Activated CD4-positive, alpha-beta memory T cell treated with anti-CD3 and anti-CD28 coated beads, Interleukin-2, amount 10 ng/mL, durations not matched to agents 7 days and 5 days (primary cell): ENCODE measurements at regions not wholly inside any gene's neighbourhood (a gene's known extent, or its start where the extent isn't known, plus 50 kb on each side); places are given as distances from the start of the nearest gene placed in this dataset.

Experiments
- CTCF ChIA-PET: fragments of 350-600 bp; sonication (Branson Sonifier 250); formaldehyde crosslinking; loops from one replicate; lab custom pipeline; 2021; ENCODE audit warnings: antibody characterized with exemption, inconsistent platforms; lab: Charles Lee
- POLR2A ChIA-PET: fragments of 350-600 bp; sonication (Branson Sonifier 250); formaldehyde crosslinking; loops from one replicate; lab custom pipeline; 2021; ENCODE audit warnings: antibody characterized with exemption; lab: Charles Lee
- DNase-seq: peaks from one replicate; pipeline ENCODE4 v3.0.0-alpha.2; 2020
- H3K27ac Mint-ChIP-seq: one replicate; pipeline ENCODE4 v1.8.0; 2021; ENCODE audit warnings: mild to moderate bottlenecking, mixed read lengths
- H3K27me3 Mint-ChIP-seq: one replicate; pipeline ENCODE4 v1.8.0; 2021; ENCODE audit warnings: mixed read lengths
- H3K36me3 Mint-ChIP-seq: one replicate; pipeline ENCODE4 v1.8.0; 2021; ENCODE audit warnings: low read depth, mixed read lengths
- H3K4me1 Mint-ChIP-seq: one replicate; pipeline ENCODE4 v1.8.0; 2021; ENCODE audit warnings: mixed read lengths
- H3K4me3 Mint-ChIP-seq: one replicate; pipeline ENCODE4 v1.8.0; 2021; ENCODE audit warnings: mild to moderate bottlenecking, mixed read lengths
- H3K9me3 Mint-ChIP-seq: one replicate; pipeline ENCODE4 v1.8.0; 2021; ENCODE audit warnings: mixed read lengths

DNA sequence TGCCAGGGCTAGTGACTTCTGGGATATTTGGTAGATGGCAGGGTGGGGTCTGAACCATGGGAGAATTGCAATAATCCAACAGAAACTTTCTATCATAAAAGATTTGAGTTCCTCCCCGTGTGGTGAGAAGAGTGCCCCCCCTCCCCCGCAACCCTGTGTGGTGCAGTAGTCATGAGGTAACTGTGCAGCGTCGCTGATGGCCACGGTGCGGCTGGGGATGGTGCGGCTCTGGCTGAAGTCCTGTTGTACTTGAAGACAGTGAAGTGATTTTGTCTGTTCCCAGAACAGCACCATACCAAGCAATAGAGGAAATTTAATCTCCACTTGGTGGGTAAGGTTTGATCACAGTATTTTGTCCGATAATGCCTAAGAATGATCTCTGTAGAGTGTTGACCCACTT, 654.8 kb upstream of the POU3F2 start:
- Mint-ChIP-seq H3K36me3 (no peaks in the 10 kb centered on the region), H3K9me3 (peaks cover 6% of the 10 kb centered on the region)
- CTCF ChIA-PET, result no interaction called here

DNA sequence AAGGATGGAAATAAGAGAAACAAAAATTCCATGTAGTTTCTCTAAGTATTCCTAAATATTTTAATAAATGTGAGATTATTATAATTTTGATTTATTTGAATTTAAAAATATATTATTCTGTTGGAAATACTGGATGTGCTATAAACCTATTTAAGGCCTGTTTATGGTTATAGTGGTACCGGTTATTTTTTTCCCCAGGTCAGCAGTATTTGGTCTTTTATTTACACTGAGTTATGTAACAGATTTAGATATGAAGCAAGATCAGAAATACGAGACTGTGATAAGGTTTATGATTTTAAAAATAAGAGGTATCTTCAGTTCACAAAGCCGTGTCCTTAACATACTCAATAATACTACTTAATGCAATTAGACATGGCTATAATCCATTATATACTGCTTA, 634.3 kb upstream of the POU3F2 start:
- Mint-ChIP-seq H3K36me3 (no peaks in the 10 kb centered on the region), H3K4me1 (no peaks in the 10 kb centered on the region), H3K9me3 (peaks cover 2% of the 10 kb centered on the region), H3K4me3 (no peak overlapping the region), H3K27ac (no peak overlapping the region), H3K27me3 (no peaks in the 10 kb centered on the region)
- CTCF ChIA-PET, result no interaction called here
- DNase-seq, result no peak
- POLR2A ChIA-PET, result no interaction called here

More for the DNA sequence above, 654.8 kb upstream of the POU3F2 start:
- Mint-ChIP-seq H3K4me3 (no peak overlapping the region), H3K4me1 (no peaks in the 10 kb centered on the region), H3K27me3 (no peaks in the 10 kb centered on the region), H3K27ac (no peak overlapping the region)
- POLR2A ChIA-PET, result no interaction called here
- DNase-seq, result no peak

DNA sequence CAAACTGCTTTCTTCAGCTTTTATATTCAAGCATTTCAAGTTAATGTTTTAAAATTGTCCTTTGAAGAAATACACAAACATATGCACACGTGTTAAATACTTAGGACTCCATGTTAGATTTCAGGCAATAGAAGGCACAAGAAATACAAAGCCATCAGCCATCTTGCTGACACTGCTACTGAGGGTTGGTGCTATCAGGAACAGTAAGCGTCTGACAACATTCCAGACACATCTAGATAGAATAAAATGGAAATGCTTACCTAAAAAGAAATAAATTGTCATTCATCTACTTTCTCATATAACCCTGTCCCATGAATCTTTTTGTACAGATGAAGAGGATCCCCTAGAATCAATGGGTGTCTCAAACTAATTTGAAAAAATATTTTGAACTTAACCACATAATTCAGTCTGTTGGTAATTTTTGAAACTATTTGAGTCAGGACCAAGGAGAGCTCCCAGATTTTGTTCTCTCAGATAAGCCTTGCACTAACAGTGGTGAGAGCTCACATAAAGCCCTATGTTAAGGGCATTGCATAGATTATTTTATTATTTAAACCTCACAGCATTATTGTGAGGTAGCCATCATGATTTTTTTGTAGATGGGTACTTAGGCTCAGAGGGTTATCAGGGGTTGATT, 631.1 kb upstream of the POU3F2 start:
- CTCF ChIA-PET, result no interaction called here
- H3K9me3 Mint-ChIP-seq, result no peaks in the 10 kb centered on the region
- H3K4me3 Mint-ChIP-seq, result no peak overlapping the region

DNA sequence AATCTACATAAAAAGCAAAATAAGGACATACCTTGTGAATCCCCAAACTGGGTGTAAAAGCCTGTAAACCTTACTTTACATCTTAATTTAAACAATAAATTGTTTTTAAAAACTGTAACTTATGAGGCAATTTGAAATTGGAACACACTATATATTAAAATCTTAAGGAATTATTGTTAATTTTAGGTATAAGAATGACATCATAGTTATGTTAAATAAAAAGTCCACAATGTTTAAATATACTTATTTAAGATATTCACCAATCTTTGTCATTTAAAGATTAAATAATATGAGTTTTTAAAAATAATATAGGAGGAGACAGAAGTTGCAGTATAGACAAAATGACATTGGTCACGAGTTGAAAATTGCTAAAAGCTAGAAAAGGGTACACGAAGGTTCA, 621.9 kb upstream of the POU3F2 start:
- no peak overlapping the region for H3K4me3 Mint-ChIP-seq
- CTCF ChIA-PET, result no interaction called here
- H3K4me1 Mint-ChIP-seq, result no peaks in the 10 kb centered on the region
- H3K36me3 Mint-ChIP-seq, result no peaks in the 10 kb centered on the region
- no peaks in the 10 kb centered on the region for H3K27me3 Mint-ChIP-seq
- H3K27ac Mint-ChIP-seq, result no peak overlapping the region
- H3K9me3 Mint-ChIP-seq, result no peaks in the 10 kb centered on the region
- POLR2A ChIA-PET, result no interaction called here
- DNase-seq, result no peak

More for the DNA sequence above, 631.1 kb upstream of the POU3F2 start:
- no peak overlapping the region for H3K27ac Mint-ChIP-seq
- no peaks in the 10 kb centered on the region for H3K27me3 Mint-ChIP-seq
- H3K36me3 Mint-ChIP-seq, result no peaks in the 10 kb centered on the region
- H3K4me1 Mint-ChIP-seq, result no peaks in the 10 kb centered on the region
- DNase-seq, result no peak
- POLR2A ChIA-PET, result no interaction called here

DNA sequence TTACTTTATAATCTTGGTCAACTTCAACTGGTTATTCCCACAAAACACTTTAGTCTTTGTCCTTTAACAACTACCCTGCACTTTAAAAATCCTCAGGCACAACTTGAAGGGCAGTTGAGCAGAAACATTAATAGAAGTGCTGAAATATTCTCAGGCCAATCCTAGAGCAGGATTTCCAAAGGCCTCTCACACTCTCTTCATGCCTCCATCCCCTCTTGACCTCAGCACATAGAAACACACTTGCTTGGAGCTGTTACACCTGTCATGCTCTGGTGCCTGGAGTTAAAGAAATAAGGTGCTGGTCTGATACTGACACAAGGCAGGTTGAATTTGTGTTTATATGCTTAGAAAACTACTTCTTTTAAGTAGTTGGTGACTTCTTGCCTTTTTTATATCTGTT, 618.8 kb upstream of the POU3F2 start:
- ChIA-PET POLR2A (no interaction called here), CTCF (no interaction called here)
- H3K4me3 Mint-ChIP-seq, result no peak overlapping the region
- peaks cover 2% of the 10 kb centered on the region for H3K9me3 Mint-ChIP-seq
- H3K27ac Mint-ChIP-seq, result no peak overlapping the region
- no peak for DNase-seq
- no peaks in the 10 kb centered on the region for H3K4me1 Mint-ChIP-seq
- H3K27me3 Mint-ChIP-seq, result no peaks in the 10 kb centered on the region
- no peaks in the 10 kb centered on the region for H3K36me3 Mint-ChIP-seq

DNA sequence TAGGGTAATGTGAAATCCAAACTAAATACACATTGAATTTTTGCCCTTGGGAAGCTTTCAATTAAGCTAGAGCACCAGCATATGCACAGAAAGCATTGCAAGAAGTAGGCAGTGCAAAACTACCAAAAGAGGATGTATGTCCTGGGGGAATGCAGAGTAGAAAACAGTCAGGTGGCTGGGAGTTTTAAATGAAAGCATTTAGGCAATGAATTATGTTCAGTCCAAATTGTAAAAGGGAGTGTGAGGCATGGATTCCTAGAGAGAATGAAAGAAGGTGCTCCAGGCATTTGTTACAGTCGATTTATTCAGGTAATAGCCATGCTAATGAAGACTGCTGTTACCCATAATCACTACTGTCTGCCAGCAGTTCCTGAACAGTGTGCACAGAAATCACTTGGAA, 604.1 kb upstream of the POU3F2 start:
- no peaks in the 10 kb centered on the region for H3K27me3 Mint-ChIP-seq

DNA sequence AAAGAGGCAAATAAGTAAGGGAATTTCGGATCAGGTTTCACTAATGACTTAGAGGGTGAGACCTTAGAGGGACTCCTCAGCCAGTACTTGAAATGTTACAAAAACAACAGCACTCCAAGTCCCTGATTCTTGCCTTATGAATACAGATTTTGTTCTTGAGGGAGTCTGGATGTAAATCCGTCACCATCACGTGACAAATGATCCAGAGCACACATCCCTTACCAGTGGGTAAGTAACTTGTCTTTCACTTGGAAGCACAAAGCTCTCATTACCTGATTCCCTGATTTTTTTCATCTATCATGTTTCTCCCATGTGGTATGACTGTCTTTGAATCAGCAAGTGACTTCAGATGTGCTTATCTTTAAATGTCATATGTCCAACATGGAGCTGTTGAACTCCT, 595.3 kb upstream of the POU3F2 start:
- ChIA-PET POLR2A (no interaction called here), CTCF (no interaction called here)
- Mint-ChIP-seq H3K4me3 (no peak overlapping the region), H3K36me3 (no peaks in the 10 kb centered on the region), H3K9me3 (peaks cover 6% of the 10 kb centered on the region), H3K27me3 (no peaks in the 10 kb centered on the region), H3K27ac (no peak overlapping the region), H3K4me1 (no peaks in the 10 kb centered on the region)
- no peak for DNase-seq

More for the DNA sequence above, 604.1 kb upstream of the POU3F2 start:
- H3K36me3 Mint-ChIP-seq, result no peaks in the 10 kb centered on the region
- ChIA-PET POLR2A (no interaction called here), CTCF (no interaction called here)
- H3K9me3 Mint-ChIP-seq, result peaks cover 9% of the 10 kb centered on the region
- no peaks in the 10 kb centered on the region for H3K4me1 Mint-ChIP-seq
- no peak for DNase-seq
- no peak overlapping the region for H3K4me3 Mint-ChIP-seq
- H3K27ac Mint-ChIP-seq, result no peak overlapping the region

DNA sequence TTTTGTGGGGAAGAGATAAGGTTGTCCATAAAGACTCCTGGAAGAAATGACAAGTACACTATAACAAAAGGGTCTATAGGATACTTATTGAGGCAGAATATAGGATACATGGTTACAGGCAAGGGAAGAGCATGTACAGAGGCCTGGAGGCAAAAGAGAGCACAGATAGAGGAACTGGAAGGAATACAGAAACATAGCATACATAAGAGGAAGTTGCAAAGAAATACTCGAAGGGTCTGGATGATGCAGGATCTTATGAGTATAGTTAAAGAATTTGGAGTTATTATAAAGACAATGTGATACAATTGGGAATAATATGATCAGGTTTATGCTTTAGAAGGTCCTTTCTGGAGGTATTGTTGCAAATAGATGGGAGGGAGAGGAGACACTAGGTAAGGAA, 592.7 kb upstream of the POU3F2 start:
- Mint-ChIP-seq H3K4me3 (no peak overlapping the region), H3K4me1 (no peaks in the 10 kb centered on the region), H3K27ac (no peak overlapping the region), H3K9me3 (no peaks in the 10 kb centered on the region), H3K27me3 (no peaks in the 10 kb centered on the region), H3K36me3 (no peaks in the 10 kb centered on the region)
- ChIA-PET POLR2A (no interaction called here), CTCF (no interaction called here)
- no peak for DNase-seq

DNA sequence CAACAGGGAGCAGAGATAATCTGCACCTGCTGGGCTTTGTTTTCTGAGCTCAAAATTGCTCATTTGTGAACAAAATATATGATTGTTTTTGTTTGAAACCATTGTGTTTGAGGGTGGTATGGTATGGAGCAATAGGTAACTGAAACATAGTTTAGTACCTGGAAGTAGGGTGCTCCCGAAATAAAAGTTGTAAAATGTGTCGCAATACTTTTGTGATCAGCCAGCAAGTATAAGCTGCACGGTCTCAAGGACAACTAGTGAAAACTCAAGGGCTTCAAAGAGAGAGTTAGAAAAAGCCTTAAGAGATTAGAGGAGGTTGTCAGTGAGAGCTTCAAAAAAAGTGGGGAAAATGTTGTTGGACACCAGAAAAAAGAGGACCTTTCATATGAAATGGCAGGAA, 579.8 kb upstream of the POU3F2 start:
- H3K9me3 Mint-ChIP-seq, result no peaks in the 10 kb centered on the region
- H3K36me3 Mint-ChIP-seq, result no peaks in the 10 kb centered on the region
- DNase-seq, result no peak
- no peak overlapping the region for H3K4me3 Mint-ChIP-seq
- H3K27me3 Mint-ChIP-seq, result no peaks in the 10 kb centered on the region
- ChIA-PET CTCF (no interaction called here), POLR2A (no interaction called here)
- no peak overlapping the region for H3K27ac Mint-ChIP-seq
- H3K4me1 Mint-ChIP-seq, result no peaks in the 10 kb centered on the region

DNA sequence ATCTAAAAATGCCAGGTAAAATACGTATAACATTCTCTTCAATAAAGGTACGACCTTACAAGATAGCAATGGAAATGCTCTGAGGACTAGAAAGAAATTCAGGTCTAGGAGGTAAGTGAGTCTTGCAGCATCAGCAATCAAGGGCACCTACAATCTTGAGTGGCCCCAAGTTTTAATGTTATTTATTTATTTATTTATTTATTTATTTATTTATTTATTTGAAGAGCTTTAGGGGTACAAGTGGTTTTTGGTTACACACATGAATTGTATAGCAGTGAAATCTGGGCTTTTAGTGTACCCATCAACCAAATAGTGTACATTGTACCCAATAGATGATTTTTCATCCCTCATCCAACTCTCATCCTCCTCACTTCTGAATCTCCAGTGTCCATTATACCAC, 574.0 kb upstream of the POU3F2 start:
- Mint-ChIP-seq H3K4me1 (no peaks in the 10 kb centered on the region), H3K27ac (no peak overlapping the region), H3K9me3 (peaks cover 2% of the 10 kb centered on the region), H3K27me3 (no peaks in the 10 kb centered on the region), H3K36me3 (no peaks in the 10 kb centered on the region), H3K4me3 (no peak overlapping the region)
- DNase-seq, result no peak
- POLR2A ChIA-PET, result no interaction called here
- CTCF ChIA-PET, result no interaction called here

DNA sequence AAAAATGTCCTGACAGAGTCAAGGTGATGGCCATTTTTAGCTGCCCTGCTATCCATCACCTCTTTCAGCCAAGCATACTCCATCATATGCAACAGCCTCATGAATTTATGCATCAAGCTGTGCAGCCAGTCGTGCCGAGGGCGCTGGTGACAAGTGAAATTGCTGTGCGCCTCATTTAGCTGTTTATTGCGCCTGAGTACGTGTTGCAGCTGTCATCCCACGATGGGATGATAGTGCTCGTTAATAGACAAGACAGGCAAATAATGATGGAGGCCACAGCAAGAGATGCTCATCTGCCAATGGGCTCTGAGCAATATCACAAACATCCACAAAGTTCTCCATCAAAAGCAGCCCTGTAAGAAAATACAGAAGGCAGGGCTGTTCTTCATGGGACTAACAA, 562.3 kb upstream of the POU3F2 start:
- Mint-ChIP-seq H3K4me1 (no peaks in the 10 kb centered on the region), H3K9me3 (no peaks in the 10 kb centered on the region), H3K27me3 (no peaks in the 10 kb centered on the region), H3K36me3 (no peaks in the 10 kb centered on the region), H3K27ac (no peak overlapping the region), H3K4me3 (no peak overlapping the region)
- ChIA-PET POLR2A (no interaction called here), CTCF (no interaction called here)
- no peak for DNase-seq

DNA sequence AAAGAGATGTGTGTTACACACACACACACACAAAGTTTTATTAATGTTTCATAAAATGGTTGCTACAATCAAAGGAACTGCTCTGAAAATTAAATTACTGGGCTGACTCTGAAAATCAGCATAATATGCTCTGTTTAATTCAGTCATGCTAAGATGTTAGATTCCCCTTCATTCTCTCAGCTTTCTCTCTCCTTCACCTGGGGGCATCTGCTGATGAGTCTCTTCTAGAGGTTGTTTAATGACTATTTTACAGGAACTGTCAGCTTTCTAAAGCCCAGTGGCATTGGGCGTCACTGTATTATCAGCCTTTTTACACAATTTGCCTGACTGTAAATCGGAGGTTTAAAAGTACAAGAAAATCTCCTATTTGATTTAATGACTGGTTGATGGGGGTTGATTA, 559.7 kb upstream of the POU3F2 start:
- ChIA-PET POLR2A (no interaction called here), CTCF (no interaction called here)
- Mint-ChIP-seq H3K36me3 (no peaks in the 10 kb centered on the region), H3K27me3 (no peaks in the 10 kb centered on the region), H3K27ac (no peak overlapping the region), H3K9me3 (no peaks in the 10 kb centered on the region), H3K4me3 (no peak overlapping the region), H3K4me1 (no peaks in the 10 kb centered on the region)
- no peak for DNase-seq

DNA sequence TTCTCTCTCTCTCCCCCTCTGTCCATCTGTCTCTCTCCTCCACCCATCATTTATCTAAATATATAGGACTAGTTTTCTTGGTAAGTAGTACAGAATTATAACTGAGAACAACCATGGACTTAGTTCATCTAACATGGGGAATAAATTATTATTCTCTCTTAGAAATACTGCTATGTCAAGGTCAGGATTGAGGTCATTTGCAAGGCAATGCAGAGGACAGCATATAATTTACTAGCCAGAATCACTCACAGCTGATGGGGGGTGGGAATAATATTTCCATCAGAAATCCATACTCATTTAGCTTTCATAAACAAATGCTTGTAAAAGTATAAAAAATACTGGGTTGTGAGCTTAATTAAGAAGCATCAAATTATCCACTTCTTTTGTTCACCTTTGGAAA, 553.9 kb upstream of the POU3F2 start:
- Mint-ChIP-seq H3K36me3 (no peaks in the 10 kb centered on the region), H3K27me3 (no peaks in the 10 kb centered on the region), H3K4me1 (no peaks in the 10 kb centered on the region), H3K27ac (no peak overlapping the region), H3K4me3 (no peak overlapping the region), H3K9me3 (no peaks in the 10 kb centered on the region)
- DNase-seq, result no peak
- CTCF ChIA-PET, result no interaction called here
- POLR2A ChIA-PET, result no interaction called here

DNA sequence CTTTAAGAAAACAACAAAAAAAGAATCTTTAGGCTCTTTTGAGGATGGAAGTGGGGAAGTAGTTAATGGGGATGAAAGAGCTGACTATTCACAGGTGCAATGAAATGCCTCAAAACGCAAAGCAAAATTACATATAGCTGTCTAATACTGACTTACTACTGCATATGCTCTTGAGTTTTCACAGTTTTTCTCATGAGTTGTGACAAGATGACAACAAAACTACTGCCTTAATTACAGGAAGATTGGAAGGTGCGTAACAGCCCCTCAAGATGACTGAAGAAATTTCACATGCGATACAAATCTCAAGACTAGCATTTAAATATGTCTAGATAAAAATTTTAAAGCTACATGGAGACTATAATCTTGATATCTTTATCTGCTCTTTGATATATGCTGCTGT, 547.8 kb upstream of the POU3F2 start:
- no peak for DNase-seq
- Mint-ChIP-seq H3K27me3 (no peaks in the 10 kb centered on the region), H3K4me3 (no peak overlapping the region), H3K27ac (no peak overlapping the region), H3K36me3 (no peaks in the 10 kb centered on the region), H3K9me3 (no peaks in the 10 kb centered on the region), H3K4me1 (no peaks in the 10 kb centered on the region)
- ChIA-PET CTCF (no interaction called here), POLR2A (no interaction called here)
